GM10266 (cell line): ENCODE measurements at regions not wholly inside any gene's neighbourhood (a gene's known extent, or its start where the extent isn't known, plus 50 kb on each side); places are given as distances from the start of the nearest gene placed in this dataset.

Source experiments
- DNase-seq: peaks from one replicate; pipeline ENCODE4 v3.0.0; 2012; ENCODE audit errors: extremely low spot score
- TF ChIP-seq, protein P1 (sequence below): IDR thresholded peaks from 2 replicates; pipeline ENCODE4 v1.5.1; 2012; ENCODE audit warnings: mild to moderate bottlenecking, low read depth; ENCODE audit not compliant: control insufficient read depth, insufficient read depth; ENCODE audit errors: missing control alignments

DNA sequence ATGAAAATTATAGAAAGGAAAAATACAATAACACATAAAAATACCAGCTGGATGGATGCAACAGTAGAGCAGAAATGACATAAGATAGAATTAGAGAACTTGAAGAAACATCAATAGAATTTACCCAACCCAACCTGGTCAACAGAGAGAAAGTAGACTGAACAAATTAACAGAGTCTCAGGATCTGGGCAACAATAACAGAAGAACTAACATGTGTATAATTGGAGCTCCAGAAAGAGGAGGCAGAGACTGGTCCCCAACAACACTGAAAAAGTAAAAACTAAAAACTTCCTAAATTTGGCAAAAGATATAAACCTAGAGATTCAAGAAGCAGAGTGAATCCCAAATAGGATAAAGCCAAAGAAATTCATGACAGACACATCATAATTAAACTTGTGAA is 458.8 kb downstream of the RPS24 start:
- TF ChIP-seq, protein P1, sequence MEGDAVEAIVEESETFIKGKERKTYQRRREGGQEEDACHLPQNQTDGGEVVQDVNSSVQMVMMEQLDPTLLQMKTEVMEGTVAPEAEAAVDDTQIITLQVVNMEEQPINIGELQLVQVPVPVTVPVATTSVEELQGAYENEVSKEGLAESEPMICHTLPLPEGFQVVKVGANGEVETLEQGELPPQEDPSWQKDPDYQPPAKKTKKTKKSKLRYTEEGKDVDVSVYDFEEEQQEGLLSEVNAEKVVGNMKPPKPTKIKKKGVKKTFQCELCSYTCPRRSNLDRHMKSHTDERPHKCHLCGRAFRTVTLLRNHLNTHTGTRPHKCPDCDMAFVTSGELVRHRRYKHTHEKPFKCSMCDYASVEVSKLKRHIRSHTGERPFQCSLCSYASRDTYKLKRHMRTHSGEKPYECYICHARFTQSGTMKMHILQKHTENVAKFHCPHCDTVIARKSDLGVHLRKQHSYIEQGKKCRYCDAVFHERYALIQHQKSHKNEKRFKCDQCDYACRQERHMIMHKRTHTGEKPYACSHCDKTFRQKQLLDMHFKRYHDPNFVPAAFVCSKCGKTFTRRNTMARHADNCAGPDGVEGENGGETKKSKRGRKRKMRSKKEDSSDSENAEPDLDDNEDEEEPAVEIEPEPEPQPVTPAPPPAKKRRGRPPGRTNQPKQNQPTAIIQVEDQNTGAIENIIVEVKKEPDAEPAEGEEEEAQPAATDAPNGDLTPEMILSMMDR: no peak
- DNase-seq: no peak

DNA sequence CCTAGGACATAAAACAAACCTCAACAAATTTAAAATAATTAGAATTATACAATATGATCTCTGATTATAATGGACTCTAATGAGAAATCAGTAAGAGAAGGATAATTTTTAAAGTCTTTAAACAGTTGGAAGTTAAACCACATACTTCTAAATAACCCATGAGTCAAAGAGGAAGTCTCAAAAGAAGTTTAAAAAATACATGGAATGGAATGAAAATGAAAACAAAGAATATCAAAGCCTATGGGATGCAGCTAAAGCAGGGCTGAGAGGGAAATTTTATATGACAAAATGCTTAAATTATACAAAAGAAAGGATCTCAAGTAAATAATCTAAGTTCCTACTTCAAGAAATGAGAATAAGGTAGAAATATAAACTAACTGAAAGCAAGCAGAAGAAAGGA is 460.5 kb downstream of the RPS24 start:
- no peak for DNase-seq
- TF ChIP-seq, protein P1: no peak

DNA sequence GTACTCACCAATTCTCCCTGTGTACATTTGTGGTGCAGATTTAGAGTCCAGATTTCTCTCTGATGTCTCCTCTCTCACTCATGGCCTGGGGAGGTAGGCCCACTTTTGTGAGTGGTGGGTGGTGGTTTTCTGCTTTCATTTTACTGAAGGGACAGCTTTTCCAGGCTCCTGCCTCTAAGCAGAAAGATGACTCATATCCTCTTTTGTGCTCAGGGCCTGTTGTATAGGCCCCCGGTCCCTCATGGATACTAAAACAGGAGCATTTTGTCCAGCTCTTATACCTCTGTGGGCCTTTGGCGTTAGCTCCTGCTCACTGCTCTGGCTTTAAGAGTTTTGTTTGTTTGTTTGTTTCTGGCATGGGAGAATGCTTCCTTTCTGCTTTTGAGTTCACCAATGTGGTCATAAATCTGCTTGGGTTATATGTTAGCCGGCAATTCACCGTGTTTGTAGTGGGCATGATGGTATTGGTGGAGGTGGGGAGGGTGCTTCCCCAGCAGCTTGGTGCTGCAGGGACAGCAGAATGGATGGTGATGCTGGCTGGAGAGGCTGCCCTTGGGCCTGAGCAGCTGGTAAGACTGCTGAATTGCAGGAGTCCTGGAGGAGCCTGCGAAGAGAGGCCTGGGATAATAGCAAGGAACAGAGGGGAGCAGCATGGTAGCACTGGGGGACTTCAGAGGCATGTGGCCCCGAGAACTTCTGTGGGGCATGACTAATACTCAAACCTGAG is 468.7 kb downstream of the RPS24 start:
- no peak for DNase-seq
- TF ChIP-seq, protein P1: no peak

DNA sequence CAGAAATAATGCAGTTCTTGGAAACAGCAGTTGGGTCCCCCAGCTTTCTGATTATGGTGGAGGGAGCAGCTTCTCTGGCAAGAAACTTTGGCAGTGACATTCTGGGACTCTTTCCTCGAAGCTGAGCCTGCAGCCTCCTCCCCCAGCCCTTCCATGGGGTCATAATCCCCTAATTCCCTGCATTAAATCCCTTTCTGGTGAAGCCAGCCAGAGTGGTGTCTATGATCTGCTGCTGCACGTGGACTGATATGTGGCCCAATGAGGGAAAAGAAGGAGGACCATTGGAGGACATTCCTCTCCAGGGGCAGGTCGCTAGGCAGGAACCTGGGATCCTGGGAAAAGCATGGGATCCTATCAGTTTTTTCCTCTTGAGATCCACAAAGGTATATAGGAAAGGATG is 470.5 kb downstream of the RPS24 start:
- TF ChIP-seq, protein P1: no peak
- no peak for DNase-seq

DNA sequence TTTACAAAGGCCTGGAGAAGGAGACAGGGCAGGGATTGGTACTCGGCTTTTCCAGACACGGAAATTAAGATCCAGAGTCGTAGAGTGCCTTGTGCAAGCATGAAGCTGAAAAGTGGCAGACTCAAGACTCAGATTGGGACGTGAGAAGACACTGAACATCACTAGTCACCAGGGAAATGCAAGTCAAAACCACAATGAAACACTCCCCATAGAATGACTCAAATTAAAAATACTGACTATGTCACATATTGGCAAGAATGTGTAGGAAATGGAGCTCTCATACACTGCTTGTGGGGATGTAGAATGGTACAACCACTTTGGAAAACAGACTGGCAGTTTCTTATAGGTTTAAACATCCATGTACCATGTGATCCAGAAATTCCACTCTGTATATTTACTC is 472.0 kb downstream of the RPS24 start:
- TF ChIP-seq, protein P1: no peak
- DNase-seq: no peak

DNA sequence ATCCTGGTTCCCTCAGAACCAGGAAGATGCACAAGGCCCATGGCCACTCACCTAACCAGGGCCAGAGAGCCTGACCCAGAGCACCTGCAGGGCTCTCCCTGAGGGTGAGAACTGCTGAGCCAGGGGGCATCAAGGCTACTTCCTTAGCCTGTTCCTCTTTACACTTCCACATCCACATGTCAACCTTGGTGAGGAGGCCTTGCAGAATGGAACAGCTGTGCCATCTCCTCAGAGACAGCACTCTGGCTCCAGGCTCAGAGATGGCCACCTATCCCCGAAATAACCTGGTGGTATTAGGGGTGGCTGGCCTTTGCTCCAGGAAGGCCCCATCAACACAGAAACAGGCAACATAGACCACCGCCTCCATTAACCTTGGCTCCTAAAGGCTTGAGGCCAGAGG is 473.0 kb downstream of the RPS24 start:
- DNase-seq: no peak
- TF ChIP-seq, protein P1: no peak

DNA sequence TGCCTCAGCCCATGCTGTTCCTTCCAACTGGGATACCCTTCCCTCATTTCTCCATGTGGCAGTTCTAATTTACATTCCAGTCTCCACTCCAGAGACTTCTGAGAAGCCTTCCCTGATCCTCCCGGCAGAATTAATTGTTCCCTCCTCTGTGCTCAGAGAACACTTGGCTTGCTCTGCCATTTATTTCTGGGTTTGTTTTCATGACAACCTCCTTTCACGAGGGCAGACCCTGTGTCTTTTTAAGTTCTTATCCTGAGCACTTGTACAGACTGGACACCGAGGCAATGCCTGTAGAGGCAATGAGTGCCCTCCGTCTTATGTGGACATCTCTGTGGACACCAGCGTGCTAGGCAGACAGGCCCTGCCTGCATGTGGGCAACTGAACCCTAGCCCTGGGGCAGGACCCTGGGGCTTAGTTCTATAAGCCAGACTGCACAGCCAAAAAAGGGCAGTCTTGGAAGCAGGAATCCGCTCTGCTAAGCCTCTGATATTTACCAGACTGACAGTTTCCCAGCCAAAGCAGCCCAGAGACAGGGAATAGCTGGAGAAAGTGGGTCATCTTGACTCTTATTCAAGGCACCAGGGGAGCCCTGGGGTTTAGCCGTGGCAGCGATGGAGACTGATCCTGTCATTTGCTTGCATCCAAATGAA is 474.0 kb downstream of the RPS24 start:
- TF ChIP-seq, protein P1: no peak
- no peak for DNase-seq
